HG03064 (cell line): ENCODE measurements at regions not wholly inside any gene's neighbourhood (a gene's known extent, or its start where the extent isn't known, plus 50 kb on each side); places are given as distances from the start of the nearest gene placed in this dataset.

Experiments used
- ATAC-seq: cut with Tn5 transposase; IDR thresholded peaks from one replicate; pipeline ENCODE4 v1.9.1; 2021; ENCODE audit warnings: low read depth; ENCODE audit not compliant: unreplicated experiment

- no peak for ATAC-seq
These were observed 1576.8 kb upstream of the GOT2 start for GRCh38 chr16:60310846-60311445.

GRCh38 chr16:60304720-60305119, 1570.6 kb upstream of the GOT2 start:
- ATAC-seq = no peak

- ATAC-seq = no peak
These were observed 1570.0 kb upstream of the GOT2 start for GRCh38 chr16:60304066-60304465.

- no peak for ATAC-seq
These were observed 1568.6 kb upstream of the GOT2 start for GRCh38 chr16:60302676-60303075.

- no peak for ATAC-seq
These were observed 1568.1 kb upstream of the GOT2 start for GRCh38 chr16:60302261-60302660.

GRCh38 chr16:60299241-60299776, 1565.2 kb upstream of the GOT2 start:
- no peak for ATAC-seq

GRCh38 chr16:60295451-60295850, 1561.3 kb upstream of the GOT2 start:
- no peak for ATAC-seq

GRCh38 chr16:60285794-60286193, 1551.7 kb upstream of the GOT2 start:
- ATAC-seq = no peak

GRCh38 chr16:60279061-60279665, 1545.0 kb upstream of the GOT2 start:
- no peak for ATAC-seq

GRCh38 chr16:60274431-60275019, 1540.4 kb upstream of the GOT2 start:
- ATAC-seq = no peak

GRCh38 chr16:60271781-60272180, 1537.7 kb upstream of the GOT2 start:
- ATAC-seq = no peak

GRCh38 chr16:60271025-60271771, 1537.1 kb upstream of the GOT2 start:
- ATAC-seq = no peak

GRCh38 chr16:60261425-60261824, 1527.3 kb upstream of the GOT2 start:
- ATAC-seq = no peak

GRCh38 chr16:60259956-60260355, 1525.8 kb upstream of the GOT2 start:
- ATAC-seq = no peak

GRCh38 chr16:60246086-60246485, 1512.0 kb upstream of the GOT2 start:
- ATAC-seq = no peak

- no peak for ATAC-seq
These were observed 1507.6 kb upstream of the GOT2 start for GRCh38 chr16:60241671-60242070.

- no peak for ATAC-seq
These were observed 1496.5 kb upstream of the GOT2 start for GRCh38 chr16:60230666-60231065.

GRCh38 chr16:60225541-60225940, 1491.4 kb upstream of the GOT2 start:
- no peak for ATAC-seq

GRCh38 chr16:60217787-60218186, 1483.7 kb upstream of the GOT2 start:
- ATAC-seq = no peak

GRCh38 chr16:60214311-60214710, 1480.2 kb upstream of the GOT2 start:
- ATAC-seq = no peak

- no peak for ATAC-seq
These were observed 1472.4 kb upstream of the GOT2 start for GRCh38 chr16:60206516-60206915.
